GM19324 (cell line): ENCODE measurements at regions not wholly inside any gene's neighbourhood (a gene's known extent, or its start where the extent isn't known, plus 50 kb on each side); places are given as distances from the start of the nearest gene placed in this dataset.

ENCODE experiments used
- ATAC-seq: cut with Tn5 transposase; IDR thresholded peaks from one replicate; pipeline ENCODE4 v1.9.1; 2021; ENCODE audit warnings: mild to moderate bottlenecking, moderate library complexity; ENCODE audit not compliant: unreplicated experiment, low FRiP score

GRCh38 chr5:144779368-144779767 lies 608.7 kb downstream of the KCTD16 start:
- no peak for ATAC-seq

- no peak for ATAC-seq
These were observed 607.9 kb downstream of the KCTD16 start for GRCh38 chr5:144778561-144778960.

- no peak for ATAC-seq
These were observed 603.5 kb downstream of the KCTD16 start for GRCh38 chr5:144774197-144774596.

DNA sequence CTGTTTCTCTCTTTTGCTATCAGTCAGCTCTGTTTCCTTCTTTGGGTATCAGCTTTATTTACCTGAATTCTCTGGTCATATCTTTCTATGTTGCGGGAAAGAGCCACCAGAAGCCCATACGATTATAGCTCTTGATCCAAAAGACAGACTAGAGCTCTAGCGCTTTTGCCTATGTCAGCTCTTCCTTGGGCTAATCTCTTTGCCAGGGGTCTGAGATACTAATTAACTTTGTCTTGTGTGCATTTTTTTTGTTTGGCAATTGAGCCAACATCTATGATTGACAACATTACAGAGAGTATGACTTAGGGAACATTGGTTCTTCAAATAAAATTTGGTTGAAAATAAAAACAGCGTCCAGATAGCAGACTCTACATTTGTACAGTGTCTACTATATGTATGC lies 603.0 kb downstream of the KCTD16 start:
- no peak for ATAC-seq

DNA sequence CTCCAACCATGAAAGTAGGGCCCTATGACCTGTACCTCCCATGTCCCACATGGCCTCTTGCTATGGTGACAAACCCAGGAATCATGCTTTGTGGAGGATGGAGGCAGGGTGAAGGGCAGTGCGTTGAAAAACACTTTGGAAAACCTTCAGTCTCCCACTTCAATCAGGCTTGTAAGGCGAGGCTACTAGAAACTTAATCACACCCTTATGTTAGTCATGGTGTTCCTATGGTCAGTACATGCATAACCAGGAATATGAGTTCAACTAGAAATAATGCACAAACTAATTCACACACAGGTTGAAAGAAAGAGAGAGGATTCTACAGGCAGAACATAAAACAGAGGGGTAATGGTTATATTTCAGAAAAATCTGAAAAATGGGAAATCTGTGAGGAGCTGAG lies 601.1 kb downstream of the KCTD16 start:
- no peak for ATAC-seq

DNA sequence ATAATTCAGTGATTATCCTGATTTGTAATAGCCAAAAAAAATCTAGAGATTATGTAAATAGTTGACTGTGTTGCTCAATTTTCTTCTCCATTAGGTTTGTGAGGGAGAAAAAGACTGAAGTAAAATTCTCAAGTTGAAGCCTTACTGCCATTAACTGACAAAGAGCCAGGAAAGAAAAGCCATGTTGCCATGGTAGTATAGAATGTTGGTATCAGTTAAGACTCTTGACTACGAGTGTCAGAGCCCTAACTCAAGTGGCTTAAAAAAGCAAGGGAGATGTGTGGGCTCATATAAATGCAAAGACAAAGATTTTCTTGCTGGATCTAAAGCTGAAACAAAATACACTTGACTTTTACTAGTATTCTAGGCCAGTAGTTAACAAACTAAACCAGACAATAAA lies 571.7 kb downstream of the KCTD16 start:
- ATAC-seq: no peak

DNA sequence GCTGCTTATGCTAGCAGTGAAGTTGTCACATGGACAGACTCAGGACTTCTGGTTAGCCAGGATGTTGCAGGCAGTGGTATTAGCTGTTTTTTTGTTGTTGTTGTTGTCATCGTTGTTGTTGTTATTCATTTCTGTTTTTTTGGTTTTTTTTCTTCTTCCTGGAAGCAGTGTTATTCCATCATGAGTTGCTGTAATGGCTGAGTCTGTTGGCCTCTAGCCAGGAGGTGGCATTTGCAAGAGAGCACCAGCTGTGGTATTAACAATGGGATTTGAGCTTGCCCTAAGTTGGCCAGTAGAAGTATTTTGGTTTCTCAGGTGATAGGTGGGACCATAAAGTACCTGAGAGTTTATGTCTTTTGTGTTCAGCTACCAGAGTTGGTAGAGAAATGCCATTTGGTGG lies 561.1 kb downstream of the KCTD16 start:
- ATAC-seq: no peak

- ATAC-seq: no peak
These were observed 541.4 kb downstream of the KCTD16 start for GRCh38 chr5:144712090-144712489.

GRCh38 chr5:144711172-144711571 lies 540.5 kb downstream of the KCTD16 start:
- ATAC-seq: no peak

- no peak for ATAC-seq
These were observed 540.0 kb downstream of the KCTD16 start for GRCh38 chr5:144710637-144711036.

DNA sequence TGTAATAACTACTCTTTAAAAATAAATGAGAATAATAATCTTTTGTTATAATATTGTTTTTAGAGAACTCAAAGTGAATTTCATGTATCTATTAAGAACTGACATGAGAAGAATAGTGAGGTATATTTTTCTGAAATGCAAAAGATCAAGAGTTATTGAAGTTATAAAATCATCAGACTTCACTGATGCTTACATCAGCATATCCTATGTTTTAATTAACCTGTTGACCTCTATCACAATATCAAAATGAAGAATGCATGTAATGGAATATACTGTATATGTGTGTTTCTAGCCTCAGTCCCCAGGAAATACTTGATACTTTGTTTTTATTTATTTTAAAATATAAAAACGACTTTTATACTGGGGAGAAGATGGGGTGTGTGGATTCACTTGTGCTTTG lies 533.1 kb downstream of the KCTD16 start:
- ATAC-seq: no peak

DNA sequence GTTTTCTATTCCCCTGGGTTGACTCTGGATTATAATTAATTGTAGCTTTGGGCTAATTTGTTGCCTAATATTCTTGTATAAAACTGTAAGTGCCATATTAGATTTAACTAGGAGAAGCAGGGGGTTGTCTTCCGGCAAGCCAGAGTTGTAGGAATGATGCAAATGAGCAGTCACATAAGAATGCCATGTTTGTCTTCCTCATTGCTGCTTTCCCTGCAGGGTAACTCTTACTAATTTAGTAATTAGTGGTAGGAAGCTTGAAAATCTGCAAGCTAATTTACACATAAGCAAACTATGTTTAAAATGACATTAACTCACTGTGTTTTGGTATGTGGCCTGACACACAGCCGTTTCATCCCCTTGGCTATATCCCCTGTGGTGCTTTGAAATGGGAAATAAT lies 527.8 kb downstream of the KCTD16 start:
- no peak for ATAC-seq

DNA sequence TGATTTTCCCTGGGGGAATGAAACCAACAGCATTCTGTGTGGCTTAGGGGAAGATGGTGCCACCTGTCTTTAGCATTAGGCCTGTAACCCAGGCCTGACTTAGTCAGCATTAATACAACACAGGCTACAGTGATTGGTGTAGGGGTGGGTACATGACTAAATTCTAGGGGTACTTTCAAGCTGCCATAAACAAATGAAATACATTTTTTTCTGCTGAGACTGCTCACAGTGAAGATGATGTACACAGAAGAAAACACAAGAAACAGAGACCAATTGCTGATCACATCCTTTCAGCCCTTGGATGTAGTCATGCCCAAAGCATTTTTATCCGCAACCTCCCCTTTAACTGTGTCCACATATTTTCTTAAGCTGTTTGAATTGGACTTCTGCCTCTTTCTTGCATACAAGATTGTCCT lies 527.2 kb downstream of the KCTD16 start:
- no peak for ATAC-seq

GRCh38 chr5:144691936-144692335 lies 521.3 kb downstream of the KCTD16 start:
- no peak for ATAC-seq

- no peak for ATAC-seq
These were observed 514.2 kb downstream of the KCTD16 start for GRCh38 chr5:144684899-144685298.

GRCh38 chr5:144680711-144681110 lies 510.0 kb downstream of the KCTD16 start:
- ATAC-seq: no peak

- ATAC-seq: no peak
These were observed 500.4 kb downstream of the KCTD16 start for GRCh38 chr5:144671066-144671465.

DNA sequence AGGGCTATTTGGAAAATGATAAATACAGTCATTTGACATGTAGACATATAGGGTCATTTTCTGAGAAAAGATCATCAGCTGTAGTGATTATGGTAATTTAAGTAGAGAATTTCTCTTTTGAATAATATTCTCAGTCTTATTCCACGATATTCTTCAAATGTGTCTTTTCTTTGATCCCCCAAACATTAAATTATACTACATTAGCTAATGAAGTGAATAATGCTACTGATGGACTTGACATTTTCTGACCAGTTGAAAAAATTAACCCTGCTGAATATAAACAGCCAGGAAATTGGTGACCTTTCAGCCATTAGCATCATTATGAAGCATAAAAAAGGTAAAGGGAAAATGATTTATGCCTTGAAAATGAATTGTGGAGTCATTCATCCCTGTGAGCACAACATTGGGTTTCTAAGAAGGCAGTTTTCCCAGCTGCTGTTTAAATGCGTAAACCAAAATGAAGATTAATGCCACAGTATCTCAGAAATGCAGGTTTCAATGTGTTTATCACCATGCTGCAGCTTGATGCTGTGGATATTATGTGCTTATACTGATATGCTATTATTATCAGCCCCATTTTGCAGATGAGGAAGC lies 489.1 kb downstream of the KCTD16 start:
- ATAC-seq: no peak

DNA sequence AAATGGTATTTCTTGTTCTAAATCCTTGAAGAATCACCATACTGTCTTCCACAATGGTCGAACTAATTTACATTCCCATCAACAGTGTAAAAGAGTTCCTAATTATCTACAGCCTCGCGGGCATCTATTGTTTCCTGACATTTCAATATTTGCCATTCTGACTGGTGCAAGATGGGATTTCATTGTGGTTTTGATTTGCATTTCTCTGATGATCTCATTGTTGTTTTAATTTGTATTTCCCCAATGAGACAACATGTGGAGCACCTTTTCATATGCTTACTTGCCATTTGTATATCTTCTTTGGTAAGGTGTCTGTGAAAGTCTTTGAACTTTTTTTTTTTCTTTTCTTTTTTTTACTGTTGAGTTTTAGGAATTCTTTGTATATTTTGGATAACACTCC lies 473.6 kb downstream of the KCTD16 start:
- no peak for ATAC-seq

DNA sequence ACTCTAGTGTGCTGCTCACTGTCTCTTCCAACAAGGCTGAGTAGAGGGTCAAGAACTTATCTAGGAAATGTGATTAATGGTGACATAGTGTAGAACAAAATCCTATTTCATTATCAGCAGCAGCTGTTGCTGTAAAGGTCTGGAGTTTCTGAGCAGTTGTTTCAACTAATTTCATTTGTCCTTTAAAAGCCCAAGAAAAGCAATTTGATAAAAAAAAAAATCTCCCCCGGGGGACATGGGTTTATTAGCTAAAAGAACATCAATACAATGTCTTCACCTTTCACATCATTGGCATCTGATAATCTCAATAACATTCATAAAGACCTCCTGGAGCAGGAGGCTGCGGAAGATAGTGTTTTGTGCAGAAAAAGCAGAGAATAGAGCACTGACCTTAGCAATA lies 468.1 kb downstream of the KCTD16 start:
- ATAC-seq: no peak

- no peak for ATAC-seq
These were observed 463.5 kb downstream of the KCTD16 start for GRCh38 chr5:144634138-144634537.

GRCh38 chr5:144598451-144599068 lies 427.9 kb downstream of the KCTD16 start:
- ATAC-seq: no peak

DNA sequence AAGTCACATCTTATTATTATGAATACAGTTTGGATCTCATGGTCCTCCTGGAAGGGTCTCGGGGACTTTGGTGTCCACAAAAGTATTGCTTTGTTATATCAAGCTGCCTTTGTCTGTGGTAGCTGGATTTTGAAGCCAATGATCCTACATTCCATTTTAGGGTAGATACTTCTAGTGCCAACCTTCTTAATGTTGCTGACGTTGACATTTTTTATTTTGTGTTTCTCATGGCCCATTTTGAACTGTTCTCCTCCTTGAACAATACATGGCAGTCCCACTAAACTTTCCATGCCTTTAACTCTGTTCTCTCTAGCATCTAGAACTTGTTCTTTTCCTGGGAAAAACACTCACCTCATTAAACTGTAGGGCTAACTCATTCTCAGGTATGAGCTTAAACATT lies 425.8 kb downstream of the KCTD16 start:
- no peak for ATAC-seq
